ENCODE measurements at regions not wholly inside any gene's neighbourhood (a gene's known extent, or its start where the extent isn't known, plus 50 kb on each side); places are given as distances from the start of the nearest gene placed in this dataset.

- TF ChIP-seq POLR2A (IDR thresholded peaks at IDR 0.05) = no peak
- TF ChIP-seq CTCF (IDR thresholded peaks at IDR 0.05) = no peak
Observed at GRCh38 chr16:48082516-48082915, 73.3 kb downstream of the ABCC12 start.
